ENCODE measurements at regions not wholly inside any gene's neighbourhood (a gene's known extent, or its start where the extent isn't known, plus 50 kb on each side); places are given as distances from the start of the nearest gene placed in this dataset.
"Not testable (repeated sequence)": the region's sequence is repeated elsewhere in the genome, so short reads cannot be mapped to it uniquely, and the experiment has no call there.

DNA sequence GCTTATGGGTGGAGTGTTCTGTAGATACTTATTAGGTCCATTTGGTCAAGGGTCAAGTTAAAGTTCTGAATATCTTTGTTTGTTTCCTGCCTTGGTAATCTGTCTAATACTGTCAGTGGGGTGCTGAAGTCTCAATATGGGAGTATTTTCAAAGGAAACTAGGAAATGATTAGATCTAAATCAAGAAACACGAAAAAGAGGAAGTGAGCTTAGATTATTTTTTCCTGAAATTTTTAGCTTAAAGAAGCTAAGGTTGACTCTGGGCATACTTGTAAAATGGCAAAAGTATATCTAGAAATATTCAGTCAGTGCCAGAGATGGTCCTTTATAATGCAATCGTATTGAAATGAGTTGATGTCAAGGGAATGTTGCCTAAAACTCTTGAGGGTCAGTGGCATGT, 313.5 kb downstream of the ICE1 start (continued):
- TF ChIP-seq JUND (IDR thresholded peaks at IDR 0.05; ENCODE audit: low read length) (no peak), PHF8 (conservative IDR thresholded peaks at IDR 0.05; ENCODE audit: low read depth, low read length) (no peak), CTBP2 (IDR thresholded peaks at IDR 0.05; ENCODE audit: borderline replicate concordance, insufficient read depth, insufficient read length, low read length) (no peak)

DNA sequence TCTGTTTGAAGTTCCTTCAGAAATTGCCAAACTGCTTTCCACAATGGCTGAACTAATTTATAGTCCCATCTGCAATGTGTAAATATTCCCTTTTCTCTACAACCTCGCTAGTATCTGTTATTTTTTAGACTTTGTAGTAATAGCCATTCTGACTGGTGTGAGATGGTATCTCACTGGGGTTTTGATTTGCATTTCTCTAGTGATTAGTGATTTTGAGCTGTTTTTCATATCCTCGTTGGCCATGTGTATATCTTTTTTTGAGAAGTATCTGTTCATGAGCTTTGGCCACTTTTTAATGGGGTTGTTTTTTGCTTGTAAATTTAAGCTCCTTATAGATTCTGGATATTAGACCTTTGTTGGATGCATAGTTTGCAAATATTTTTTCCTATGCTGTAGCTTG, 310.6 kb downstream of the ICE1 start:
- H3K56ac ChIP-seq (replicated peaks; ENCODE audit: insufficient read length, low read depth, low read length); H3K4me1 ChIP-seq (replicated peaks in 1 of 4; ENCODE audit: control insufficient read depth in 3 of 4, insufficient read depth in 4 of 4, low read length in 3 of 4); H3K36me3 ChIP-seq (ENCODE audit: control insufficient read depth in 2 of 4, insufficient read depth in 4 of 4, low read length in 3 of 4); H3K79me1 ChIP-seq (ENCODE audit: low read depth, low read length); DNase-seq (ENCODE audit: low read depth in 1 of 2, low spot score in 2 of 2); H3K4ac ChIP-seq (replicated peaks; ENCODE audit: insufficient read length, low read depth, low read length); H4K91ac ChIP-seq (replicated peaks; ENCODE audit: insufficient read length, low read length); FAIRE-seq; H3K9me3 ChIP-seq (ENCODE audit: insufficient read depth in 2 of 2, low read depth in 1 of 2, low read length in 1 of 2); H3K27ac ChIP-seq (ENCODE audit: low read depth, low read length); H2AK5ac ChIP-seq (ENCODE audit: low read depth, low read length); H2BK12ac ChIP-seq (ENCODE audit: low read depth, low read length); H3K23me2 ChIP-seq (ENCODE audit: low read depth, low read length); H3K79me2 ChIP-seq (ENCODE audit: control insufficient read depth in 1 of 2, insufficient read depth in 2 of 2, low read length in 2 of 2); H3K4me3 ChIP-seq (ENCODE audit: extremely low read depth in 1 of 4, insufficient read depth in 2 of 4, low read depth in 3 of 4, low read length in 4 of 4); H4K20me1 ChIP-seq (replicated peaks in 1 of 2; ENCODE audit: control insufficient read depth in 1 of 2, insufficient read depth in 2 of 2, low read length in 2 of 2); H2BK120ac ChIP-seq (replicated peaks; ENCODE audit: low read depth, low read length); H3K18ac ChIP-seq (ENCODE audit: extremely low read depth, low read length); H3K23ac ChIP-seq (ENCODE audit: insufficient read length); H2BK5ac ChIP-seq (ENCODE audit: low read depth, low read length); H2AFZ ChIP-seq (ENCODE audit: low read length); H4K5ac ChIP-seq (ENCODE audit: insufficient read length, low read depth, low read length); H3K4me2 ChIP-seq (ENCODE audit: insufficient read depth in 1 of 2, low read depth in 2 of 2, low read length in 2 of 2); H2BK20ac ChIP-seq (ENCODE audit: low read length); H3K27me3 ChIP-seq (replicated peaks in 1 of 4; ENCODE audit: control insufficient read depth in 3 of 4, extremely low read depth in 1 of 4, insufficient read depth in 3 of 4, low read length in 3 of 4); H4K8ac ChIP-seq (ENCODE audit: extremely low read depth, insufficient read depth, low read length); H3K9ac ChIP-seq (replicated peaks in 1 of 4; ENCODE audit: extremely low read depth in 1 of 4, low read depth in 3 of 4, low read length in 3 of 4); H2BK15ac ChIP-seq (ENCODE audit: low read length); H3K14ac ChIP-seq (ENCODE audit: insufficient read length); POLR2A ChIA-PET (ENCODE audit: partially characterized antibody): not testable (repeated sequence)
- CTCF ChIA-PET (ENCODE audit: partially characterized antibody): interaction anchor here (1.0 kb wide), 1 partner anchor 9 kb away, joined by 3 read pairs; no protein-coding TSS in a partner anchor
- WGBS, 2 experiments (ENCODE audit: extremely low coverage in 1 of 2, insufficient coverage in 1 of 2, insufficient read length in 1 of 2, insufficient replicate concordance in 2 of 2, low coverage in 1 of 2, low lambda C conversion rate in 2 of 2, missing lambda C conversion rate in 1 of 2): 94% methylated on average over 2 of the region's 2 CpGs; no CpG with 5 or more reads in 1 of the 2 experiments

Data from H1 (cell line).